Liver (tissue), 8 donors: ENCODE measurements at regions not wholly inside any gene's neighbourhood (a gene's known extent, or its start where the extent isn't known, plus 50 kb on each side); places are given as distances from the start of the nearest gene placed in this dataset.

ENCODE experiments used
- DNase-seq: peaks from one replicate; pipeline ENCODE4 v3.0.0-alpha.2; 2017; ENCODE audit warnings: low spot score
- H3K27ac ChIP-seq, 2 donors: one replicate each; pipeline ENCODE4 v1.7.0; 2013; ENCODE audit warnings: inconsistent platforms in 2 of 2, low read length in 2 of 2, control low read depth in 1 of 2, low read depth in 1 of 2, mild to moderate bottlenecking in 1 of 2
- H3K27me3 ChIP-seq, 4 donors: one replicate each; pipeline versions ENCODE4 v1.6.1 to v1.7.0; 2013; ENCODE audit warnings: low read length in 3 of 4, inconsistent platforms in 1 of 4, mild to moderate bottlenecking in 1 of 4, moderate library complexity in 1 of 4; ENCODE audit not compliant: control insufficient read depth in 4 of 4, insufficient read depth in 4 of 4
- H3K36me3 ChIP-seq, 4 donors: one replicate each; pipeline versions ENCODE4 v1.6.1 to v1.7.0; 2013; ENCODE audit warnings: low read length in 3 of 4, mild to moderate bottlenecking in 3 of 4, low read depth in 1 of 4, moderate library complexity in 1 of 4; ENCODE audit not compliant: control insufficient read depth in 4 of 4, insufficient read depth in 3 of 4
- H3K4me1 ChIP-seq, 4 donors: one replicate each; pipeline versions ENCODE4 v1.6.1 to v1.7.0; 2013; ENCODE audit warnings: low read length in 3 of 4, mild to moderate bottlenecking in 3 of 4, moderate library complexity in 1 of 4; ENCODE audit not compliant: control insufficient read depth in 4 of 4, insufficient read depth in 4 of 4
- H3K4me3 ChIP-seq, 3 donors: one replicate each; pipeline versions ENCODE4 v1.6.1 to v1.7.0; 2013; ENCODE audit warnings: low read length in 3 of 3, control low read depth in 1 of 3, low read depth in 1 of 3, mild to moderate bottlenecking in 1 of 3
- H3K9ac ChIP-seq, 2 donors: one replicate each; pipeline ENCODE4 v1.7.0; 2013; ENCODE audit warnings: low read length in 2 of 2, mild to moderate bottlenecking in 2 of 2, moderate library complexity in 2 of 2, control low read depth in 1 of 2, low read depth in 1 of 2
- H3K9me3 ChIP-seq, 4 donors: one replicate each; pipeline versions ENCODE4 v1.6.1 to v1.7.0; 2013; ENCODE audit warnings: low read length in 3 of 4; ENCODE audit not compliant: control insufficient read depth in 4 of 4
- ATF3 ChIP-seq: IDR thresholded peaks from 2 replicates; pipeline ENCODE4 v1.6.1; 2016; ENCODE audit warnings: antibody characterized with exemption
- CTCF ChIP-seq: fragments of 150-350 bp; IDR thresholded peaks from 2 replicates; pipeline ENCODE4 v1.5.1; 2017; ENCODE audit warnings: improper control_type of control experiment, low read depth, low read length; ENCODE audit not compliant: missing input control
- EGR1 ChIP-seq, 2 donors: IDR thresholded peaks; 2 replicates each; pipeline ENCODE4 v1.6.1; 2016 to 2018; ENCODE audit warnings: antibody characterized with exemption in 2 of 2, low read depth in 2 of 2
- FOXA1 ChIP-seq: IDR thresholded peaks from 2 replicates; pipeline ENCODE4 v1.6.1; 2016; ENCODE audit warnings: antibody characterized with exemption
- FOXA2 ChIP-seq: IDR thresholded peaks from 2 replicates; pipeline ENCODE4 v1.6.1; 2016; ENCODE audit warnings: antibody characterized with exemption
- GABPA ChIP-seq, 2 donors: IDR thresholded peaks in 1 of 2; conservative IDR thresholded peaks in 1 of 2; 2 replicates each; pipeline ENCODE4 v1.6.1; 2016; ENCODE audit warnings: antibody characterized with exemption in 2 of 2, mild to moderate bottlenecking in 1 of 2, moderate library complexity in 1 of 2
- HNF4A ChIP-seq, 2 donors: conservative IDR thresholded peaks; 2 replicates each; pipeline ENCODE4 v1.6.1; 2016; ENCODE audit warnings: antibody characterized with exemption in 2 of 2, mild to moderate bottlenecking in 2 of 2
- HNF4G ChIP-seq: IDR thresholded peaks from 2 replicates; pipeline ENCODE4 v1.6.1; 2016; ENCODE audit warnings: antibody characterized with exemption
- JUND ChIP-seq, 2 donors: IDR thresholded peaks; 2 replicates each; pipeline ENCODE4 v1.6.1; 2016; ENCODE audit warnings: antibody characterized with exemption in 2 of 2
- MAX ChIP-seq: IDR thresholded peaks from 2 replicates; pipeline ENCODE4 v1.6.1; 2016; ENCODE audit warnings: antibody characterized with exemption
- NR2F2 ChIP-seq: IDR thresholded peaks from 2 replicates; pipeline ENCODE4 v1.6.1; 2016; ENCODE audit warnings: antibody characterized with exemption
- RAD21 ChIP-seq, 2 donors: IDR thresholded peaks; 2 replicates each; pipeline ENCODE4 v1.6.1; 2016; ENCODE audit warnings: antibody characterized with exemption in 2 of 2, mild to moderate bottlenecking in 2 of 2
- REST ChIP-seq: IDR thresholded peaks from 2 replicates; pipeline ENCODE4 v1.6.1; 2016; ENCODE audit warnings: antibody characterized with exemption, mild to moderate bottlenecking
- RXRA ChIP-seq, 2 donors: IDR thresholded peaks; 2 replicates each; pipeline ENCODE4 v1.6.1; 2017 to 2018; ENCODE audit warnings: antibody characterized with exemption in 2 of 2, mild to moderate bottlenecking in 1 of 2
- SP1 ChIP-seq: IDR thresholded peaks from 2 replicates; pipeline ENCODE4 v1.6.1; 2018; ENCODE audit warnings: antibody characterized with exemption, mild to moderate bottlenecking
- TAF1 ChIP-seq: conservative IDR thresholded peaks from 2 replicates; pipeline ENCODE4 v1.6.1; 2016; ENCODE audit warnings: antibody characterized with exemption, mild to moderate bottlenecking
- YY1 ChIP-seq: IDR thresholded peaks from 2 replicates; pipeline ENCODE4 v1.6.1; 2016; ENCODE audit warnings: antibody characterized with exemption, mild to moderate bottlenecking
- WGBS: extraction: QIAGEN DNeasy Blood & Tissue Kit; methylation state at CpG from one replicate; pipeline ENCODE4 v1.1.7; 2013; 5-methylcytosine and 5-hydroxymethylcytosine counted together
- TF ChIP-seq, protein P1 (sequence below): IDR thresholded peaks from 2 replicates; pipeline ENCODE4 v1.6.1; 2016; ENCODE audit warnings: antibody characterized with exemption
- donor health status: healthy.
- donor health status: healthy.
- donor health status: healthy.
- donor health status: healthy.
- donor health status: healthy.

- H3K9ac ChIP-seq = no peak overlapping the region
- DNase-seq = no peak
- 91% methylated on average over 4 of the region's 4 CpGs for WGBS
- H3K9me3 ChIP-seq = no peaks in the 10 kb centered on the region
- H3K27ac ChIP-seq = no peak overlapping the region
- peaks cover 0 to 6% (median 0%) of the 10 kb centered on the region in 4 donors for H3K4me1 ChIP-seq
- H3K4me3 ChIP-seq = no peak overlapping the region
- TF ChIP-seq REST (no peak), ATF3 (no peak), YY1 (no peak), FOXA1 (no peak), HNF4G (no peak), HNF4A (conservative IDR thresholded peaks at IDR 0.05) (no peak), NR2F2 (no peak), RXRA (IDR thresholded peaks at IDR 0.05) (no peak), FOXA2 (no peak), EGR1 (IDR thresholded peaks at IDR 0.05; ENCODE audit: low read depth in 2 of 2) (no peak), MAX (no peak), SP1 (no peak), GABPA (IDR thresholded peaks at IDR 0.05 in 1 of 2, conservative IDR thresholded peaks at IDR 0.05 in 1 of 2) (no peak), RAD21 (IDR thresholded peaks at IDR 0.05) (no peak), JUND (IDR thresholded peaks at IDR 0.05) (no peak), TAF1 (no peak), CTCF (no peak)
- TF ChIP-seq, protein P1, sequence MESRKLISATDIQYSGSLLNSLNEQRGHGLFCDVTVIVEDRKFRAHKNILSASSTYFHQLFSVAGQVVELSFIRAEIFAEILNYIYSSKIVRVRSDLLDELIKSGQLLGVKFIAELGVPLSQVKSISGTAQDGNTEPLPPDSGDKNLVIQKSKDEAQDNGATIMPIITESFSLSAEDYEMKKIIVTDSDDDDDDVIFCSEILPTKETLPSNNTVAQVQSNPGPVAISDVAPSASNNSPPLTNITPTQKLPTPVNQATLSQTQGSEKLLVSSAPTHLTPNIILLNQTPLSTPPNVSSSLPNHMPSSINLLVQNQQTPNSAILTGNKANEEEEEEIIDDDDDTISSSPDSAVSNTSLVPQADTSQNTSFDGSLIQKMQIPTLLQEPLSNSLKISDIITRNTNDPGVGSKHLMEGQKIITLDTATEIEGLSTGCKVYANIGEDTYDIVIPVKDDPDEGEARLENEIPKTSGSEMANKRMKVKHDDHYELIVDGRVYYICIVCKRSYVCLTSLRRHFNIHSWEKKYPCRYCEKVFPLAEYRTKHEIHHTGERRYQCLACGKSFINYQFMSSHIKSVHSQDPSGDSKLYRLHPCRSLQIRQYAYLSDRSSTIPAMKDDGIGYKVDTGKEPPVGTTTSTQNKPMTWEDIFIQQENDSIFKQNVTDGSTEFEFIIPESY = no peak
- H3K36me3 ChIP-seq = peaks cover 0 to under 1% (median 0%) of the 10 kb centered on the region in 4 donors
- H3K27me3 ChIP-seq = no peaks in the 10 kb centered on the region
These were observed 1009.6 kb downstream of the ROBO2 start for GRCh38 chr3:78049521-78049920.
